BLaER1 treated with 17β-estradiol and CSF1 and Interleukin-3, amounts not matched to agents 10 nM and 100 nM (cell line): ENCODE measurements at regions not wholly inside any gene's neighbourhood (a gene's known extent, or its start where the extent isn't known, plus 50 kb on each side); places are given as distances from the start of the nearest gene placed in this dataset.
A peak's percentile ranks its signal among the peaks of the same experiment; 100 is the strongest.

Experiments used
- H3K27ac ChIP-seq, 11 experiments: shearing (Covaris generic); formaldehyde crosslinking; 2 replicates each; pipeline ENCODE4 v1.8.1; 2022
- H3K27me3 ChIP-seq, 11 experiments: shearing (Covaris generic); formaldehyde crosslinking; 2 replicates each; pipeline ENCODE4 v1.8.1; 2022
- H3K36me3 ChIP-seq, 11 experiments: shearing (Covaris generic); formaldehyde crosslinking; 2 replicates each; pipeline ENCODE4 v1.8.1; 2022
- H3K4me1 ChIP-seq, 10 experiments: shearing (Covaris generic); formaldehyde crosslinking; 2 replicates each; pipeline ENCODE4 v1.8.1; 2022
- H3K4me2 ChIP-seq, 11 experiments: shearing (Covaris generic); formaldehyde crosslinking; 2 replicates each; pipeline ENCODE4 v1.8.1; 2022
- H3K4me3 ChIP-seq, 10 experiments: shearing (Covaris generic); formaldehyde crosslinking; 2 replicates each; pipeline ENCODE4 v1.8.1; 2022
- H3K9ac ChIP-seq, 11 experiments: shearing (Covaris generic); formaldehyde crosslinking; 2 replicates each; pipeline ENCODE4 v1.8.1; 2022
- H3K9me3 ChIP-seq, 11 experiments: shearing (Covaris generic); formaldehyde crosslinking; replicated peaks in 1 of 11; 2 replicates each; pipeline ENCODE4 v1.8.1; 2022
- H4K20me1 ChIP-seq, 11 experiments: shearing (Covaris generic); formaldehyde crosslinking; 2 replicates each; pipeline ENCODE4 v1.8.1; 2022
- Cebpa-rat ChIP-seq, 11 experiments: shearing (Covaris generic); IDR thresholded peaks; 2 replicates each; pipeline ENCODE4 v1.8.1; 2022

GRCh38 chr15:66850078-66850991 lies 148.3 kb downstream of the SMAD6 start:
- Histone ChIP-seq H3K27me3 (peaks cover 5 to 14% (median 9%) of the 10 kb centered on the region in 11 experiments; a peak in 14 of 22 replicates), H3K27ac (no peak overlapping the region), H3K9me3 (no peaks in the 10 kb centered on the region), H3K9ac (no peak overlapping the region), H3K4me2 (peak overlapping the region; percentile 14 to 80 (median 49); a peak in 18 of 22 replicates), H3K4me3 (no peak overlapping the region), H3K36me3 (no peaks in the 10 kb centered on the region), H3K4me1 (peaks cover 7 to 14% (median 9%) of the 10 kb centered on the region in 10 experiments; a peak in 18 of 20 replicates), H4K20me1 (no peaks in the 10 kb centered on the region; a peak in 3 of 22 replicates)
- no peak for TF ChIP-seq Cebpa-rat (IDR thresholded peaks at IDR 0.05)

GRCh38 chr15:66850996-66851310 lies 148.9 kb downstream of the SMAD6 start:
- no peak overlapping the region for H3K4me3 ChIP-seq
- H3K27ac ChIP-seq: no peak overlapping the region
- peak overlapping the region; percentile 14 to 80 (median 49); a peak in 20 of 22 replicates for H3K4me2 ChIP-seq

GRCh38 chr15:66851311-66852063 lies 149.5 kb downstream of the SMAD6 start:
- Histone ChIP-seq H4K20me1 (no peaks in the 10 kb centered on the region; a peak in 3 of 22 replicates), H3K27ac (no peak overlapping the region), H3K9ac (no peak overlapping the region), H3K4me3 (no peak overlapping the region), H3K4me2 (peak overlapping the region; percentile 14 to 80 (median 49); a peak in 20 of 22 replicates), H3K36me3 (no peaks in the 10 kb centered on the region), H3K4me1 (peaks cover 7 to 14% (median 9%) of the 10 kb centered on the region in 10 experiments; a peak in 18 of 20 replicates), H3K9me3 (no peaks in the 10 kb centered on the region), H3K27me3 (peaks cover 0 to 9% (median 0%) of the 10 kb centered on the region in 11 experiments; a peak in 3 of 22 replicates)
- no peak for TF ChIP-seq Cebpa-rat (IDR thresholded peaks at IDR 0.05)

More at GRCh38 chr15:66850996-66851310, 148.9 kb downstream of the SMAD6 start:
- no peaks in the 10 kb centered on the region for H3K36me3 ChIP-seq
- H3K9ac ChIP-seq: no peak overlapping the region
- H3K4me1 ChIP-seq: peaks cover 7 to 14% (median 9%) of the 10 kb centered on the region in 10 experiments; a peak in 18 of 20 replicates
- no peaks in the 10 kb centered on the region; a peak in 3 of 22 replicates for H4K20me1 ChIP-seq
- no peaks in the 10 kb centered on the region for H3K9me3 ChIP-seq
- peaks cover under 1 to 9% (median 4%) of the 10 kb centered on the region in 11 experiments; a peak in 10 of 22 replicates for H3K27me3 ChIP-seq
- no peak for TF ChIP-seq Cebpa-rat (IDR thresholded peaks at IDR 0.05)

GRCh38 chr15:66852064-66852905 lies 150.2 kb downstream of the SMAD6 start:
- peaks cover 7 to 14% (median 9%) of the 10 kb centered on the region in 10 experiments; a peak in 18 of 20 replicates for H3K4me1 ChIP-seq
- peaks cover 0 to 9% (median 0%) of the 10 kb centered on the region in 11 experiments; a peak in 1 of 22 replicates for H3K27me3 ChIP-seq
- H3K27ac ChIP-seq: no peak overlapping the region
- no peak overlapping the region for H3K9ac ChIP-seq
- H3K4me3 ChIP-seq: no peak overlapping the region
- no peaks in the 10 kb centered on the region for H3K9me3 ChIP-seq
- H4K20me1 ChIP-seq: no peaks in the 10 kb centered on the region; a peak in 3 of 22 replicates
- H3K4me2 ChIP-seq: no peak overlapping the region
- no peak for TF ChIP-seq Cebpa-rat (IDR thresholded peaks at IDR 0.05)
- H3K36me3 ChIP-seq: no peaks in the 10 kb centered on the region

GRCh38 chr15:66854012-66854965 lies 152.3 kb downstream of the SMAD6 start:
- Histone ChIP-seq H3K4me3 (no peak overlapping the region), H3K9ac (no peak overlapping the region), H3K4me2 (no peak overlapping the region)

GRCh38 chr15:66855041-66855440 lies 153.0 kb downstream of the SMAD6 start:
- no peaks in the 10 kb centered on the region; a peak in 3 of 22 replicates for H4K20me1 ChIP-seq
- H3K27ac ChIP-seq: no peak overlapping the region
- no peaks in the 10 kb centered on the region for H3K9me3 ChIP-seq
- H3K4me3 ChIP-seq: no peak overlapping the region
- no peak for TF ChIP-seq Cebpa-rat (IDR thresholded peaks at IDR 0.05)
- peaks cover 7 to 13% (median 9%) of the 10 kb centered on the region in 10 experiments; a peak in 18 of 20 replicates for H3K4me1 ChIP-seq
- H3K36me3 ChIP-seq: no peaks in the 10 kb centered on the region
- peaks cover 0 to 9% (median 0%) of the 10 kb centered on the region in 11 experiments; a peak in 1 of 22 replicates for H3K27me3 ChIP-seq
- no peak overlapping the region for H3K4me2 ChIP-seq
- H3K9ac ChIP-seq: no peak overlapping the region

More at GRCh38 chr15:66854012-66854965, 152.3 kb downstream of the SMAD6 start:
- Histone ChIP-seq H3K36me3 (no peaks in the 10 kb centered on the region), H3K27me3 (peaks cover 0 to 9% (median 0%) of the 10 kb centered on the region in 11 experiments; a peak in 1 of 22 replicates), H3K4me1 (peaks cover 7 to 14% (median 9%) of the 10 kb centered on the region in 10 experiments; a peak in 18 of 20 replicates), H3K27ac (no peak overlapping the region), H4K20me1 (no peaks in the 10 kb centered on the region; a peak in 3 of 22 replicates), H3K9me3 (no peaks in the 10 kb centered on the region)
- no peak for TF ChIP-seq Cebpa-rat (IDR thresholded peaks at IDR 0.05)

- H3K4me2 ChIP-seq: no peak overlapping the region
- no peak overlapping the region for H3K27ac ChIP-seq
- no peak for TF ChIP-seq Cebpa-rat (IDR thresholded peaks at IDR 0.05)
- H3K9ac ChIP-seq: no peak overlapping the region
- H3K36me3 ChIP-seq: no peaks in the 10 kb centered on the region
- H3K4me3 ChIP-seq: no peak overlapping the region
- no peaks in the 10 kb centered on the region for H3K27me3 ChIP-seq
- H3K4me1 ChIP-seq: no peaks in the 10 kb centered on the region
- no peaks in the 10 kb centered on the region for H3K9me3 ChIP-seq
- H4K20me1 ChIP-seq: no peaks in the 10 kb centered on the region; a peak in 2 of 22 replicates
Observed at GRCh38 chr15:66857694-66858093, 155.7 kb downstream of the SMAD6 start.
